Calu3 (cell line): ENCODE measurements at regions not wholly inside any gene's neighbourhood (a gene's known extent, or its start where the extent isn't known, plus 50 kb on each side); places are given as distances from the start of the nearest gene placed in this dataset.

ENCODE experiments used
- BruUV-seq: library from RNA; stranded (reverse); fragments of 400-500 nt; replicated peaks from 2 replicates; lab custom pipeline; 2021; lab: Mats Ljungman, UMichigan
- CTCF ChIA-PET: fragments of 300-600 bp; sonication (Branson Sonifier 250); formaldehyde crosslinking; loops from one replicate; lab custom pipeline; 2022; ENCODE audit warnings: antibody characterized with exemption; lab: Charles Lee
- DNase-seq: peaks from one replicate; pipeline ENCODE4 v3.0.0; 2022
- H3K27ac Mint-ChIP-seq: one replicate; pipeline ENCODE4 v1.8.0; 2022; ENCODE audit warnings: mixed read lengths; ENCODE audit not compliant: unreplicated experiment
- H3K27me3 Mint-ChIP-seq: one replicate; pipeline ENCODE4 v1.8.0; 2022; ENCODE audit warnings: mixed read lengths; ENCODE audit not compliant: unreplicated experiment
- H3K36me3 Mint-ChIP-seq: one replicate; pipeline ENCODE4 v1.8.0; 2022; ENCODE audit warnings: mild to moderate bottlenecking, moderate library complexity, mixed read lengths; ENCODE audit not compliant: insufficient read depth, unreplicated experiment
- H3K4me1 Mint-ChIP-seq: one replicate; pipeline ENCODE4 v1.8.0; 2022; ENCODE audit warnings: mild to moderate bottlenecking, low read depth, mixed read lengths; ENCODE audit not compliant: unreplicated experiment
- H3K4me3 Mint-ChIP-seq: one replicate; pipeline ENCODE4 v1.8.0; 2022; ENCODE audit warnings: mild to moderate bottlenecking, low read depth, moderate library complexity, mixed read lengths; ENCODE audit not compliant: unreplicated experiment
- H3K9me3 Mint-ChIP-seq: one replicate; pipeline ENCODE4 v1.8.0; 2022; ENCODE audit warnings: low read depth, mixed read lengths; ENCODE audit not compliant: unreplicated experiment
- intact Hi-C: fragments of 100-400 bp; cut with micrococcal nuclease; formaldehyde crosslinking; loops from one replicate; pipeline ENCODE4 v1.10.0; 2022; ENCODE audit not compliant: unreplicated experiment
- TF ChIP-seq, protein P1 (sequence below): fragments of 200-600 bp; IDR thresholded peaks from one replicate; pipeline ENCODE4 v1.8.0; 2022; ENCODE audit warnings: antibody characterized with exemption; ENCODE audit not compliant: unreplicated experiment

DNA sequence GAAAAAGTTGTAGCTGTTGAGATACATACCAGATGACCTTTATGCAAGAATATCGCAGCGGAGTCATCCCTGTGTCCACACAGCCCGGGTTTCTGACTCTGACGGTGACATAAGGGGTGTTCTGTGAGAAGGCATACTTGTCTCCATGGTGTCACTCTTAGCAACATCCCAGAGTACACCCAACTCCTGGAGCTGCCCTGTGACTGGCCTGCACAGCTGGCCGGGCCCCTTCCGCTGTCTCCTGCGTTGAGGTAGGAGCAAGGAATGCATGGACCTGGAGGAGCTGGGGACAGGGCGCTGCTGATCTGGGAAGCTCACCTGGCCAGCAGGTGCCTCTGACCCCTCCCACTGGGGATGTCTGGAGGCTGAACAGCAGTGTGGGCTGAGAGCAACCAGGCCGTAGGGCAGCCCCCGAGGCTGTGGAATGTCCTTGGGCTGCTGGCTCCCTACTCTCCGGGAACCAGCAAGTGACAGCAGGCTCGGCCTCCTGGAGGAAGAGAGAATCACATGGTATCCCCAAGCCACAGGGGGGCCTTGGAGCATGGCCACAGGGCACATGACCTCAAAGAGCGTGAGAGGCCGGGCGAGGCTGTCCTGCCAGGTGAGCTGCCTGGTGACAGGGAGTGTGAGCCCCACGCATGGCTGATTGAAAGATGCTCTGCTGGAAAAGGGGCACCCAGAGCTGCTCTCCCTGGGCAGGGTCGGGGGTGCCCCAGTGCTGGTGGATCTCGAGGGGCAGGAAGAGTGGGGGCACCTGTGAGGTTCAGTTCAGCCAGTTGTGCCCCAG, 113.4 kb downstream of the MRPL36 start:
- CTCF ChIA-PET: no interaction called here
- Mint-ChIP-seq H3K4me1 (no peaks in the 10 kb centered on the region), H3K27ac (no peak overlapping the region), H3K9me3 (no peaks in the 10 kb centered on the region), H3K4me3 (no peak overlapping the region), H3K36me3 (no peaks in the 10 kb centered on the region), H3K27me3 (peaks cover 49% of the 10 kb centered on the region)
- intact Hi-C loops: no loop called here
- BruUV-seq: no TSS peak
- TF ChIP-seq, protein P1, sequence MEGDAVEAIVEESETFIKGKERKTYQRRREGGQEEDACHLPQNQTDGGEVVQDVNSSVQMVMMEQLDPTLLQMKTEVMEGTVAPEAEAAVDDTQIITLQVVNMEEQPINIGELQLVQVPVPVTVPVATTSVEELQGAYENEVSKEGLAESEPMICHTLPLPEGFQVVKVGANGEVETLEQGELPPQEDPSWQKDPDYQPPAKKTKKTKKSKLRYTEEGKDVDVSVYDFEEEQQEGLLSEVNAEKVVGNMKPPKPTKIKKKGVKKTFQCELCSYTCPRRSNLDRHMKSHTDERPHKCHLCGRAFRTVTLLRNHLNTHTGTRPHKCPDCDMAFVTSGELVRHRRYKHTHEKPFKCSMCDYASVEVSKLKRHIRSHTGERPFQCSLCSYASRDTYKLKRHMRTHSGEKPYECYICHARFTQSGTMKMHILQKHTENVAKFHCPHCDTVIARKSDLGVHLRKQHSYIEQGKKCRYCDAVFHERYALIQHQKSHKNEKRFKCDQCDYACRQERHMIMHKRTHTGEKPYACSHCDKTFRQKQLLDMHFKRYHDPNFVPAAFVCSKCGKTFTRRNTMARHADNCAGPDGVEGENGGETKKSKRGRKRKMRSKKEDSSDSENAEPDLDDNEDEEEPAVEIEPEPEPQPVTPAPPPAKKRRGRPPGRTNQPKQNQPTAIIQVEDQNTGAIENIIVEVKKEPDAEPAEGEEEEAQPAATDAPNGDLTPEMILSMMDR: no peak
- no peak for DNase-seq

DNA sequence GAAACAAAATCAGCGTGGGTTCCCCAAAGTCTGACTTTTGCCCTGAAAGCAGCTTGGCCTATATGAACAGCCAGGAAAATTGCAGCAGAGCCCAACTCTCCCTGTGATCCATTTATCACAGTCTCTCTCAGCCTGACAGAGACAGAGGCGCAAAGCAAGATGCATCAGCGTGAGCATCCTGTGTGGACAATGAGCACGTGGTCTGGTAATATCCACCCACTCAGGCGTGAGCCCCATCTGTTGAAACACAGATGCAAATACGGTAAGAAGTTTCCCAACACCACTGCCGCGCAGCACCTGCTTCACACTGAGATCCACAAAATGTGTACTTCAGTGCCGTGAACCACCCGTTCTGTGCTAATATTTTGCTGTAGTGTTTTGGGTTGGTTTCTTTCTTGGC, 114.6 kb downstream of the MRPL36 start:
- Mint-ChIP-seq H3K4me3 (no peak overlapping the region), H3K4me1 (no peaks in the 10 kb centered on the region), H3K9me3 (no peaks in the 10 kb centered on the region), H3K36me3 (no peaks in the 10 kb centered on the region), H3K27ac (no peak overlapping the region), H3K27me3 (peaks cover 49% of the 10 kb centered on the region)
- intact Hi-C loops: no loop called here
- no peak for DNase-seq
- TF ChIP-seq, protein P1: no peak
- CTCF ChIA-PET: no interaction called here
- BruUV-seq: no TSS peak

DNA sequence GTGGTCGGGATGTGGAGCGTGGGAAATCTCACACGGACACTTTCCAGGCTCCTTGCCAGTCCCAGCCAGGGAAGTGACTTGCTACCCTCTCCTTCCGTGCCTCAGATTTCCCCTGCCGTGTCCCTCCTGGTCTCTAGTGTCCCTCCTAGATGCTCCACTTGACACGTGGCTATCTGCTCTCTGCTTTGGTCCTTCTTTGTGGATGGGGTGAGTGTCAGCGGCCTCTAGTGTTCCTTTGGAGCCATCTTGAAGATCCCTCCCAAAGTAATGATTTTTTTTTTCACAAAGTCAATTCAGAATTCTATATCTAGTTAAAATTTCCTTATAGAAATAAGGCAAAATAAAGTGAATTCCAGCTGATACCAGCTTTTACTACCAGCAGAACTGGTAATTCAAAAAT, 117.7 kb downstream of the MRPL36 start:
- no peaks in the 10 kb centered on the region for H3K4me1 Mint-ChIP-seq
- H3K27ac Mint-ChIP-seq: no peak overlapping the region
- no peaks in the 10 kb centered on the region for H3K36me3 Mint-ChIP-seq
- H3K4me3 Mint-ChIP-seq: no peak overlapping the region
- peaks cover 30% of the 10 kb centered on the region for H3K27me3 Mint-ChIP-seq
- CTCF ChIA-PET: no interaction called here
- BruUV-seq: no TSS peak
- peaks cover 3% of the 10 kb centered on the region for H3K9me3 Mint-ChIP-seq
- DNase-seq: no peak
- TF ChIP-seq, protein P1: no peak
- intact Hi-C loops: no loop called here

DNA sequence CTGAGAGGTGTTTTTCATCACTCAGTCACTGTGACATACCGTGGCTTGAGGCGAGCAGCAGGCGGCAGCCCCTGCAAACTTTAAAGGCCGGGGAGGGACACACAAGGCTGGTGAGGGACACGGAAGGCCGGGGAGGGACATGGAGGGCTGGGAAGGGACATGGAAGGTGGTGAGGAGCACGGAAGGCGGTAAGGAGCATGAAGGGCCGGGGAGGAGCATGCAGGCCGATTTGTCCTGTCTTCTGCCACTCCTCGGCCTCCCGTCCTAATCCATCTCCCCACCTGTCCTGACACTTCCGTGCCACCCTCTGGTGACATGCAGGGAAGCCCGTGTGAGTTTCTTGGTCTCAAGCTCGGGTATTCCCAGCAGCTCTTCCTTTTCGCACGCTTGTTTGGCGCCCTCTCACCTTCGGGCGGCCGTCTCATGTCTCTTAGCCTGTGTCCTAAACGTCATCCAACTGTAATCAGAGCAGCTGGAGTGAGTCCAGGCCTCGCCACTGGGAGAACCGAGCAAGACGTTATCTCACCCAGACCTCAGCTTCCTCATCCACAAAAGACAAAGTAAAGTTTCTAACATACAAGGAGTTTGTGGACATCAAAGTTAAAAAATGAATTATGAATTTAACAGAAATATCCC, 126.5 kb downstream of the MRPL36 start:
- no peaks in the 10 kb centered on the region for H3K36me3 Mint-ChIP-seq
- TF ChIP-seq, protein P1: no peak
- DNase-seq: no peak
- H3K27ac Mint-ChIP-seq: no peak overlapping the region
- H3K4me3 Mint-ChIP-seq: no peak overlapping the region
- CTCF ChIA-PET: no interaction called here
- intact Hi-C loops: no loop called here
- H3K4me1 Mint-ChIP-seq: no peaks in the 10 kb centered on the region
- BruUV-seq: no TSS peak
- H3K9me3 Mint-ChIP-seq: peaks cover 2% of the 10 kb centered on the region
- peaks cover 53% of the 10 kb centered on the region for H3K27me3 Mint-ChIP-seq
